ENCODE measurements at regions not wholly inside any gene's neighbourhood (a gene's known extent, or its start where the extent isn't known, plus 50 kb on each side); places are given as distances from the start of the nearest gene placed in this dataset.

- TF ChIP-seq CTCF (IDR thresholded peaks at IDR 0.05) (no peak), POLR2A (IDR thresholded peaks at IDR 0.05) (no peak)
Observed at GRCh38 chr5:97980291-97980690, 793.2 kb upstream of the RGMB start.
